ENCODE measurements at regions not wholly inside any gene's neighbourhood (a gene's known extent, or its start where the extent isn't known, plus 50 kb on each side); places are given as distances from the start of the nearest gene placed in this dataset.

DNA sequence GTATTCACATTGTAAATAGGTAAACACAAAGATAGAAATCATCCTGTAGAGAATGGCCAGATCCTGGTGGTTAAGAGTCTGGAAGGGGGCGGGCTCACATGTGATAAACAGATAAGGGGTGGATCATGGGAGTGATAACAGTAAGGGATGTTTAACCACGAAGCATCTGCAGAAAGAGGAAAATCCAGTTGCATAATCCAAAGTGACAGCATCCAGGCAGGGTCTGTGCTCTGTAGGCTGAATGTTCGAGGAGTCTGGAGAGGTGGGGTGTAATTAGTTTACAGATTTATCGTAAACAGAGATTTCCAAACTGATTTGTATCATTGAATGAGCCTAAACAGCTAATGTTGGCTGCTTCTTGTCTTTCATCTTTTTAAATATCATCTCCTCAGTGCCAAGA lies 1009.8 kb upstream of the SLIT2 start:
- Histone ChIP-seq H2AFZ (ENCODE audit: insufficient read depth, low read depth, low read length, poor library complexity, severe bottlenecking) (no peak overlapping the region), H3K9ac (ENCODE audit: insufficient read depth, low read length, poor library complexity, severe bottlenecking) (no peak overlapping the region), H3K27me3 (ENCODE audit: control insufficient read depth in 2 of 2, insufficient read depth in 2 of 2, low read length in 2 of 2) (no peaks in the 10 kb centered on the region), H3K79me2 (ENCODE audit: insufficient read depth, low read length) (no peaks in the 10 kb centered on the region), H4K20me1 (ENCODE audit: insufficient read depth, low read length) (no peaks in the 10 kb centered on the region), H3K9me3 (replicated peaks in 1 of 2; ENCODE audit: control insufficient read depth in 1 of 2, insufficient read depth in 1 of 2, low read length in 2 of 2) (no peaks in the 10 kb centered on the region), H3K36me3 (replicated peaks in 1 of 2; ENCODE audit: control insufficient read depth in 1 of 2, insufficient read depth in 2 of 2, low read length in 2 of 2) (no peaks in the 10 kb centered on the region), H3K4me3 (replicated peaks in 1 of 3; ENCODE audit: low read depth in 2 of 3, low read length in 3 of 3) (no peak overlapping the region), H3K27ac (ENCODE audit: low read depth in 1 of 2, low read length in 2 of 2) (no peak overlapping the region), H3K4me1 (ENCODE audit: control insufficient read depth in 1 of 2, insufficient read depth in 2 of 2, low read length in 2 of 2) (no peaks in the 10 kb centered on the region), H3K4me2 (replicated peaks; ENCODE audit: extremely low read depth, low read length, poor library complexity, severe bottlenecking) (no peak overlapping the region)
- Mint-ChIP-seq H3K4me1 (no peaks in the 10 kb centered on the region), H3K4me3 (no peak overlapping the region), H3K36me3 (no peaks in the 10 kb centered on the region), H3K9me3 (peaks cover 0 to 2% (median 0%) of the 10 kb centered on the region in 7 donors), H3K27me3 (ENCODE audit: low read depth in 3 of 3) (no peaks in the 10 kb centered on the region), H3K27ac (peak overlapping the region in 1 of 7 donors; percentile 1)
- intact Hi-C loops (cut with micrococcal nuclease) = no loop called here
- 66% methylated on average over 3 of the region's 4 CpGs for WGBS (ENCODE audit: insufficient coverage)
- TF ChIP-seq, protein P1, sequence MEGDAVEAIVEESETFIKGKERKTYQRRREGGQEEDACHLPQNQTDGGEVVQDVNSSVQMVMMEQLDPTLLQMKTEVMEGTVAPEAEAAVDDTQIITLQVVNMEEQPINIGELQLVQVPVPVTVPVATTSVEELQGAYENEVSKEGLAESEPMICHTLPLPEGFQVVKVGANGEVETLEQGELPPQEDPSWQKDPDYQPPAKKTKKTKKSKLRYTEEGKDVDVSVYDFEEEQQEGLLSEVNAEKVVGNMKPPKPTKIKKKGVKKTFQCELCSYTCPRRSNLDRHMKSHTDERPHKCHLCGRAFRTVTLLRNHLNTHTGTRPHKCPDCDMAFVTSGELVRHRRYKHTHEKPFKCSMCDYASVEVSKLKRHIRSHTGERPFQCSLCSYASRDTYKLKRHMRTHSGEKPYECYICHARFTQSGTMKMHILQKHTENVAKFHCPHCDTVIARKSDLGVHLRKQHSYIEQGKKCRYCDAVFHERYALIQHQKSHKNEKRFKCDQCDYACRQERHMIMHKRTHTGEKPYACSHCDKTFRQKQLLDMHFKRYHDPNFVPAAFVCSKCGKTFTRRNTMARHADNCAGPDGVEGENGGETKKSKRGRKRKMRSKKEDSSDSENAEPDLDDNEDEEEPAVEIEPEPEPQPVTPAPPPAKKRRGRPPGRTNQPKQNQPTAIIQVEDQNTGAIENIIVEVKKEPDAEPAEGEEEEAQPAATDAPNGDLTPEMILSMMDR (IDR thresholded peaks at IDR 0.05) = no peak
- DNase-seq = no peak

DNA sequence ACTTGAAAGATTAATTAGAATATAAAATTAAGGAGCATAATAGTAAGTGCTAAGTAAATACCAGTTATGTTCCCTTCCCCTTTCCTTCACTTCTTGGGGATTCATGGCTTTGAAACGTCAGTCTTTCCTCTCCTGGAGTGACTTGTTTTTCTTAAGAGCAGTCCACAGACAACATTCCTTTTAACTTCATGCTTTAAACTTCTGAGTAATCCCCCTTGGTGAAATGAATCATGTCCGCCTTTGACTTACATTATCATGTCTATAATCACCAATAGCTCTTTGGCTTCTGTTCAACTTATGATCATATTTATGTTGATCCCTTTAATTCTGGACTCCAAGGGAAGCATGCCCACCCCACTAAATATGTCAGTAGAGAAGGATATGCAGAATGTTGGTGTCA lies 1012.1 kb upstream of the SLIT2 start:
- intact Hi-C loops (cut with micrococcal nuclease) = no loop called here
- peaks cover 0 to 2% (median 0%) of the 10 kb centered on the region in 7 donors for H3K9me3 Mint-ChIP-seq
- no peak overlapping the region for H3K4me2 ChIP-seq (replicated peaks; ENCODE audit: extremely low read depth, low read length, poor library complexity, severe bottlenecking)
- H3K9ac ChIP-seq (ENCODE audit: insufficient read depth, low read length, poor library complexity, severe bottlenecking) = no peak overlapping the region
- H3K27ac ChIP-seq (ENCODE audit: low read depth in 1 of 2, low read length in 2 of 2) = no peak overlapping the region
- no peaks in the 10 kb centered on the region for H3K4me1 Mint-ChIP-seq
- H3K4me3 ChIP-seq (replicated peaks in 1 of 3; ENCODE audit: low read depth in 2 of 3, low read length in 3 of 3) = no peak overlapping the region
- no peaks in the 10 kb centered on the region for H3K27me3 ChIP-seq (ENCODE audit: control insufficient read depth in 2 of 2, insufficient read depth in 2 of 2, low read length in 2 of 2)
- no peaks in the 10 kb centered on the region for H3K36me3 Mint-ChIP-seq
- H4K20me1 ChIP-seq (ENCODE audit: insufficient read depth, low read length) = no peaks in the 10 kb centered on the region
- H3K9me3 ChIP-seq (replicated peaks in 1 of 2; ENCODE audit: control insufficient read depth in 1 of 2, insufficient read depth in 1 of 2, low read length in 2 of 2) = no peaks in the 10 kb centered on the region
- no peak overlapping the region for H3K27ac Mint-ChIP-seq
- H3K27me3 Mint-ChIP-seq (ENCODE audit: low read depth in 3 of 3) = no peaks in the 10 kb centered on the region
- WGBS (ENCODE audit: insufficient coverage) = 83% methylated on average over 1 of the region's 2 CpGs
- no peak overlapping the region for H2AFZ ChIP-seq (ENCODE audit: insufficient read depth, low read depth, low read length, poor library complexity, severe bottlenecking)
- DNase-seq = no peak
- no peaks in the 10 kb centered on the region for H3K36me3 ChIP-seq (replicated peaks in 1 of 2; ENCODE audit: control insufficient read depth in 1 of 2, insufficient read depth in 2 of 2, low read length in 2 of 2)
- no peaks in the 10 kb centered on the region for H3K4me1 ChIP-seq (ENCODE audit: control insufficient read depth in 1 of 2, insufficient read depth in 2 of 2, low read length in 2 of 2)
- TF ChIP-seq, protein P1 (IDR thresholded peaks at IDR 0.05) = no peak
- no peaks in the 10 kb centered on the region for H3K79me2 ChIP-seq (ENCODE audit: insufficient read depth, low read length)
- no peak overlapping the region for H3K4me3 Mint-ChIP-seq
